Karpas-422 (cell line): ENCODE measurements at regions not wholly inside any gene's neighbourhood (a gene's known extent, or its start where the extent isn't known, plus 50 kb on each side); places are given as distances from the start of the nearest gene placed in this dataset.

Experiments
- DNase-seq: peaks from one replicate; pipeline ENCODE4 v3.0.0-alpha.2; 2015
- H2AFZ ChIP-seq: fragments of 200-600 bp; sonication (generic); 2 replicates; pipeline ENCODE4 v1.6.1; 2014; ENCODE audit warnings: antibody characterized with exemption, low read length, mixed read lengths
- H3K27ac ChIP-seq: fragments of 200-600 bp; sonication (generic); 2 replicates; pipeline ENCODE4 v1.5.1; 2014; ENCODE audit warnings: mild to moderate bottlenecking, low read length, moderate library complexity
- H3K27me3 ChIP-seq: fragments of 200-600 bp; sonication (generic); 2 replicates; pipeline ENCODE4 v1.6.1; 2014; ENCODE audit warnings: low read length, mixed read lengths
- H3K36me3 ChIP-seq: fragments of 200-600 bp; sonication (generic); 2 replicates; pipeline ENCODE4 v1.6.1; 2014; ENCODE audit warnings: low read length, mixed read lengths; ENCODE audit not compliant: insufficient read depth
- H3K4me1 ChIP-seq: fragments of 200-600 bp; sonication (generic); 2 replicates; pipeline ENCODE4 v1.6.1; 2014; ENCODE audit warnings: mild to moderate bottlenecking, low read length, mixed read lengths
- H3K4me2 ChIP-seq: fragments of 200-600 bp; sonication (generic); 2 replicates; pipeline ENCODE4 v1.6.1; 2014; ENCODE audit warnings: low read length, low read depth, mild to moderate bottlenecking; ENCODE audit not compliant: poor library complexity, severe bottlenecking
- H3K4me3 ChIP-seq: fragments of 200-600 bp; sonication (generic); 2 replicates; pipeline ENCODE4 v1.5.1; 2014; ENCODE audit warnings: mild to moderate bottlenecking, antibody characterized with exemption, low read length, mixed read lengths
- H3K79me2 ChIP-seq: fragments of 200-600 bp; sonication (generic); 2 replicates; pipeline ENCODE4 v1.6.1; 2014; ENCODE audit warnings: mild to moderate bottlenecking, low read length, mixed read lengths
- H3K9ac ChIP-seq: fragments of 200-600 bp; sonication (generic); 2 replicates; pipeline ENCODE4 v1.6.0; 2014; ENCODE audit warnings: low read length
- H3K9me2 ChIP-seq: fragments of 200-600 bp; sonication (generic), shearing (Covaris generic); replicated peaks from 2 replicates; pipeline ENCODE4 v1.6.0; 2014; ENCODE audit warnings: mild to moderate bottlenecking, low read length, moderate library complexity; ENCODE audit not compliant: insufficient read depth
- H3K9me3 ChIP-seq: fragments of 300-700, 200-600 bp; sonication (generic); 2 replicates; pipeline ENCODE4 v1.6.1; 2014; ENCODE audit warnings: low read length, mixed read lengths
- H4K20me1 ChIP-seq: fragments of 200-600 bp; sonication (generic); 2 replicates; pipeline ENCODE4 v1.6.1; 2014; ENCODE audit warnings: mild to moderate bottlenecking, antibody characterized with exemption, low read length, low read depth; ENCODE audit not compliant: insufficient read depth

DNA sequence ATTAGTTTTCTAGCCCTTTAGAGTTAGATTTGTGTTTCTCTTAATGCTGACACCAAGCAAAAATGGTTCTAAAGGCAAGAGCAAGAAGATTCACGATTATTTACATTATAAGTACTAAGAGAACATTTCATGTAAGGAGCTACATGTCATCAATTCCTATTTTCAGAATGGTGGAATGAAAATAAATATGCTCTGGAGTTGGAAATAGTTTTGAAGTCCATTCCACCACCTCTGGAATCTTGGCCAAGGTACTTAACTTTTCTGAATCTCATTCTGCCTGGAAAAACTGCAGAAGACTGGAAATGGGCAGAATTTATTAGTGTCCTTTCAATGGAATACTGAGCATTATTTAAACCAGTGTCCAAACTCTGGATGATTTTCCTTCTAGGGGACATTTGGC lies 125.1 kb upstream of the RAB11FIP2 start:
- Histone ChIP-seq H3K79me2 (no peaks in the 10 kb centered on the region), H3K9ac (no peak overlapping the region), H2AFZ (no peak overlapping the region), H3K27ac (no peak overlapping the region), H3K9me3 (no peaks in the 10 kb centered on the region), H3K36me3 (no peaks in the 10 kb centered on the region), H3K9me2 (no peaks in the 10 kb centered on the region), H3K4me3 (no peak overlapping the region), H3K4me1 (no peaks in the 10 kb centered on the region), H4K20me1 (no peaks in the 10 kb centered on the region), H3K27me3 (no peaks in the 10 kb centered on the region), H3K4me2 (no peak overlapping the region)
- DNase-seq, result no peak

- H3K9me2 ChIP-seq, result no peaks in the 10 kb centered on the region
These were observed 120.4 kb upstream of the RAB11FIP2 start for GRCh38 chr10:118167056-118167700.

GRCh38 chr10:118163217-118163616 lies 116.5 kb upstream of the RAB11FIP2 start:
- Histone ChIP-seq H3K9me2 (no peaks in the 10 kb centered on the region), H4K20me1 (no peaks in the 10 kb centered on the region), H3K9ac (no peak overlapping the region), H3K36me3 (no peaks in the 10 kb centered on the region), H3K4me1 (no peaks in the 10 kb centered on the region), H3K27me3 (no peaks in the 10 kb centered on the region), H3K79me2 (no peaks in the 10 kb centered on the region), H2AFZ (no peak overlapping the region), H3K4me2 (no peak overlapping the region), H3K27ac (no peak overlapping the region), H3K4me3 (no peak overlapping the region), H3K9me3 (no peaks in the 10 kb centered on the region)
- DNase-seq, result no peak

More at GRCh38 chr10:118167056-118167700, 120.4 kb upstream of the RAB11FIP2 start:
- Histone ChIP-seq H3K36me3 (no peaks in the 10 kb centered on the region), H3K27me3 (no peaks in the 10 kb centered on the region), H3K4me3 (no peak overlapping the region), H4K20me1 (no peaks in the 10 kb centered on the region), H3K79me2 (no peaks in the 10 kb centered on the region), H3K9ac (no peak overlapping the region), H3K4me1 (no peaks in the 10 kb centered on the region), H3K27ac (no peak overlapping the region), H2AFZ (no peak overlapping the region), H3K9me3 (no peaks in the 10 kb centered on the region), H3K4me2 (no peak overlapping the region)
- DNase-seq, result no peak

- Histone ChIP-seq H3K4me3 (no peak overlapping the region), H3K4me2 (no peak overlapping the region), H4K20me1 (no peaks in the 10 kb centered on the region), H3K27ac (no peak overlapping the region), H3K4me1 (no peaks in the 10 kb centered on the region), H3K9me2 (no peaks in the 10 kb centered on the region), H3K9me3 (no peaks in the 10 kb centered on the region), H2AFZ (no peak overlapping the region), H3K36me3 (no peaks in the 10 kb centered on the region), H3K9ac (no peak overlapping the region), H3K27me3 (no peaks in the 10 kb centered on the region), H3K79me2 (no peaks in the 10 kb centered on the region)
- DNase-seq, result no peak
These were observed 114.9 kb upstream of the RAB11FIP2 start for GRCh38 chr10:118161461-118162246.

GRCh38 chr10:118153287-118153686 lies 106.5 kb upstream of the RAB11FIP2 start:
- no peak overlapping the region for H3K9ac ChIP-seq
- no peaks in the 10 kb centered on the region for H3K79me2 ChIP-seq
- no peaks in the 10 kb centered on the region for H4K20me1 ChIP-seq
- H3K27ac ChIP-seq, result no peak overlapping the region
- H3K4me3 ChIP-seq, result no peak overlapping the region
- no peak overlapping the region for H2AFZ ChIP-seq
- H3K36me3 ChIP-seq, result no peaks in the 10 kb centered on the region
- no peak overlapping the region for H3K4me2 ChIP-seq
- H3K9me2 ChIP-seq, result no peaks in the 10 kb centered on the region
- DNase-seq, result no peak
- H3K9me3 ChIP-seq, result no peaks in the 10 kb centered on the region
- H3K4me1 ChIP-seq, result no peaks in the 10 kb centered on the region
- H3K27me3 ChIP-seq, result no peaks in the 10 kb centered on the region

GRCh38 chr10:118151461-118151860 lies 104.7 kb upstream of the RAB11FIP2 start:
- Histone ChIP-seq H3K4me3 (no peak overlapping the region), H3K4me2 (no peak overlapping the region)

DNA sequence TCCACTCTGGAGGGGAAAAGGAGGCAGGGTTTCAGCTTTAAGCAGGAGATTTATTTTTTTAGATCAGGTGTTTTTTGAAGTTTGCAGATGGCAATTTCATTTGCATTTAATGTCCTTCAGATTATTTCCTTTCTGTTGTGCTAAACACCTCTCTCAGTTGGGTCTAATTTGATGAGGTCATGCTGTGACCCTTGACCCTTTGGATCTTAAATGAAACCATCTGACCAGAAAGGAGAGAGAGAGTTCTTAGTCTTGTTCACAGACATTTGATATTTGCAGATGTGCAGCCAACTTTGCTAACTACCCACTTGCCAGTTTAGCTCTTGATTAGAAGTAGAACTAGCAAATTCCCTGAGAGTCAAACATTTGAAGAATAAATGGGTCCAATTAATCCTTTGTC lies 101.5 kb upstream of the RAB11FIP2 start:
- Histone ChIP-seq H3K4me3 (no peak overlapping the region), H3K4me1 (no peaks in the 10 kb centered on the region), H3K27me3 (no peaks in the 10 kb centered on the region), H3K79me2 (no peaks in the 10 kb centered on the region), H3K4me2 (no peak overlapping the region), H3K9ac (no peak overlapping the region), H4K20me1 (no peaks in the 10 kb centered on the region), H3K27ac (no peak overlapping the region), H2AFZ (no peak overlapping the region), H3K36me3 (no peaks in the 10 kb centered on the region), H3K9me3 (no peaks in the 10 kb centered on the region), H3K9me2 (no peaks in the 10 kb centered on the region)
- no peak for DNase-seq

More at GRCh38 chr10:118151461-118151860, 104.7 kb upstream of the RAB11FIP2 start:
- H3K36me3 ChIP-seq, result no peaks in the 10 kb centered on the region
- H3K9me3 ChIP-seq, result no peaks in the 10 kb centered on the region
- no peaks in the 10 kb centered on the region for H4K20me1 ChIP-seq
- DNase-seq, result no peak
- H3K9me2 ChIP-seq, result no peaks in the 10 kb centered on the region
- H3K4me1 ChIP-seq, result no peaks in the 10 kb centered on the region
- no peak overlapping the region for H3K9ac ChIP-seq
- H3K27me3 ChIP-seq, result no peaks in the 10 kb centered on the region
- no peak overlapping the region for H3K27ac ChIP-seq
- no peak overlapping the region for H2AFZ ChIP-seq
- H3K79me2 ChIP-seq, result no peaks in the 10 kb centered on the region

GRCh38 chr10:118145256-118145655 lies 98.5 kb upstream of the RAB11FIP2 start:
- no peak for DNase-seq
- Histone ChIP-seq H3K4me3 (no peak overlapping the region), H3K9me3 (no peaks in the 10 kb centered on the region), H3K36me3 (no peaks in the 10 kb centered on the region), H3K9ac (no peak overlapping the region), H3K4me2 (no peak overlapping the region), H3K27me3 (no peaks in the 10 kb centered on the region), H3K79me2 (no peaks in the 10 kb centered on the region), H3K4me1 (no peaks in the 10 kb centered on the region), H4K20me1 (no peaks in the 10 kb centered on the region), H3K9me2 (no peaks in the 10 kb centered on the region), H2AFZ (no peak overlapping the region), H3K27ac (no peak overlapping the region)
